GM19099 (cell line): ENCODE measurements at regions not wholly inside any gene's neighbourhood (a gene's known extent, or its start where the extent isn't known, plus 50 kb on each side); places are given as distances from the start of the nearest gene placed in this dataset.

Source experiments
- POLR2A ChIP-seq: IDR thresholded peaks from 3 replicates; pipeline ENCODE4 v1.6.1; 2011; ENCODE audit warnings: low read depth; ENCODE audit not compliant: insufficient read length; ENCODE audit errors: extremely low read depth

DNA sequence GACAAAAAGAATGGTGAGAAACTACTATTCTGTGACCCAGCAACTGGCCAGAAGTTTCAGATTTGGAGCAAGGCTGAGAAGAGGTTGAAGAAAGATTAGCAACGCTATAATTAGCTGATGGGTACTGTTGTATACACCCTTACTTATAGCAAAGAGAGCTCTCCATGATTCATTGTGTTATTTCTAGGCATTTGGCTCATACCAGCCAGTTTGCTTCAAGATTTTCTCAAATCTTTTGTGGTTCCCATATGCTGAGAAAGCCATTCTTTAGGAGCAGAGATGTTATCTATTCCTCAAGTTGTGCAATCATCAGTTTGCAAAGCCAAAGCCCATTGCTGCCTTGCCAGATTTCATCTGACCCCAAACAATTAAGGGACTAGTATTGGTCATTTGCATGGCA, 179.4 kb downstream of the ETS1 start:
- no peak for TF ChIP-seq POLR2A

GRCh38 chr11:128405714-128406662, 181.4 kb downstream of the ETS1 start:
- no peak for TF ChIP-seq POLR2A

DNA sequence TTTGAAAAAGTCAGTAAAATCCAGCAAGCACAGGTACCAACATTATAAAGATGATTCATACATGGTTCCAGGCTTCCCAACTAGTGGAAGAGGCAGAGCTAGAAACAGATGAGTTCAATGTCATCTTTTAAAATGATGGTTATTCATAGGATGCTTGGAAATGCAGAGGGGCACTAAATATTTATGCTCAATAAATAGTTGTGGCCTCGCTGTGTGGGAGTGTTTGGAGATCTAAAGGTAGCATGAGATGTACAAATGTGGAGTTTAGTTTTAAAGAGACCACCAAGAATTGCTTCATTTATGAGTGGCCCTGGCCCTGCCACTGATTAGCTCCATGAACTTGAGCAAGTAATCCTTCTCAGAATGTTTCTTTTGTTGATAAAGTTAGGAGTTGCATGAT, 182.2 kb downstream of the ETS1 start:
- TF ChIP-seq POLR2A, result no peak

GRCh38 chr11:128404437-128404836, 182.9 kb downstream of the ETS1 start:
- no peak for TF ChIP-seq POLR2A

DNA sequence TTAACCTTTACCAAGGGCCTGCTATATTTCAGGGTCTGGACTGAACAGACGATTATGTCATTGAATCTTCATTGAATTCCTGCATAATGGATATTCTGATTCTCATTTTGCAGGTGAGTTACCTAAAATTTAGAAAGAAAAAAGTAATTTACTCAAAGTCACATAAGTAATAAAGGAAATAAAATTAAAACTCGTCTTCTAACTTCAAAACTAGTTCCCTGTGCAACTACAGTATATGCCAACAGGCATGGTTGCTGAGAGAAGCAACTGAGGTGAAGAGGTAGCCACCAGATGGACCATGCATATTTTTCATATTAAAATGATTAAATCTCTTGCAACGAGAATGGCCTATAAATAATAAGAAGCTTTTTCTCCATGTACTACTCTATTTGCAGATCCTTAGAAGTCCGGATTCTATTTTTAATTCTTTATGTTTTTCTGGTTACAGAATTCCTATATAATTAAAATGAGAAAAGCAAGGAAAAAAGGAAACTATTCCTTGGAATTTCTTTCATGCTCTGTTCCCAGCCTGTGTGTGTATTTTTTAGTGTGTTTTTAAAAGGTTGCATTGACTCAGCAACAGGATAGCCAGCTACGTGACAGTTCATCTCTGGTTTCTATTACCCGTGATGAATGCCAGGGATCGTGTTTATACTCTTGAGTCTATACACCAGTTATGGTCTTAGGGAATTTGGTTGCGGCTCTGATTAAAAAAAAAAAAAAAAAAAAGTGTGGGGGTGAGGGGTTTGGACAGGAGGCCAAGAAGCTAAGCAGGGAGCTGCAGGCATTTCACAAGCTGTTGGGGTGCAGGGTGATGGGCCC, 186.8 kb downstream of the ETS1 start:
- no peak for TF ChIP-seq POLR2A

GRCh38 chr11:128399251-128400121, 187.9 kb downstream of the ETS1 start:
- TF ChIP-seq POLR2A, result no peak

DNA sequence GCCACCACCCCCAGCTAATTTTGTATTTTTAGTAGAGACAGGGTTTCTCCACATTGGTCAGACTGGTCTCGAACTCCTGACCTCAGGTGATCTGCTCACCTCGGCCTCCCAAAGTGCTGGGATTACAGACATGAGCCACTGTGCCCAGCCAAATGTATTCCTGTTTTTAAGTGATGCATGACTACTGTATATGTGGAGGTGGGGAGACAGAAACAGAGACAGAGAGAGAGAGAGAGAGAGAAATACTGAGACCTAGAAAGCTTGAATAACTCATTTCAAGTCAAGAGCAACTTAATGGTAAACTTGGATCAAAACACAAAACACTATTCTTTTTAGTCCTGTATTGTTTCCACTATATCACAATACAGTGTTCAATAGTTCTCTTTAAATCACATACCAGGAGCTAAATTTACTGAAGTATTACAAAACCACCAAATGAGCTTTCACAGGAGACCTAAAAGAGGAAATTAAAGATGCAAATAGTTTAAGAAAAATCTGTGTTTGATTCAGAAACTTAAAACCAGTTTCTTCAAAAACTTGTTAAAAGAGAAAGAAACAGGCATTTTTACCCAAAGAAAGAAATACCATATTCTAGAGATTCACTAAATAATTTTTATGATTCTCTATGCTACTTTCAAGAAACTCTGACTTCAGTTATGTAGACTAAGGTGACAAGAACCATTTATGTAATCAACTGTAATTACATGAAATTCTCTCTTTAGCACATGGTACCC, 188.7 kb downstream of the ETS1 start:
- TF ChIP-seq POLR2A, result no peak

GRCh38 chr11:128397362-128397761, 190.0 kb downstream of the ETS1 start:
- no peak for TF ChIP-seq POLR2A

GRCh38 chr11:128394431-128395089, 192.8 kb downstream of the ETS1 start:
- no peak for TF ChIP-seq POLR2A

- no peak for TF ChIP-seq POLR2A
These were observed 195.1 kb downstream of the ETS1 start for GRCh38 chr11:128392259-128392658.

DNA sequence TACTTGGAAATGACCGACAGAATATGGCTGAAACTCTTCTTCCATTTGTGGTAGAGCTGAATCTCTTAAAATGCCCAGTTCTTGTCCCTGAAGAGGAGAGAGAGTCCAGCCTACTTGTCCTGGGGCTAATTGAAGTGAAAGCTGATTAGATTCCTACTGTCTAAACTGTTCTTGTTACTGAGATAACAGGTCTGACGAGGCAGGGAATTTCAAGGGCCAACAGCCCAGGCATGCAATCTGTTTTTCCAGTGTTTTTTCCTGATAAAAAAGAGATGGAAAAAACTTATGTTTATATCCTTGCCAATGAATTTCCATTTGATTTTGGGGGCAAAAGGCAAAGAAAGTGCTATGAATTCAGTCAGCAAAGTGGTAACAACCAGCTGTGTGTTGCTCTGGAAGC, 195.5 kb downstream of the ETS1 start:
- no peak for TF ChIP-seq POLR2A

- TF ChIP-seq POLR2A, result no peak
These were observed 197.1 kb downstream of the ETS1 start for GRCh38 chr11:128390246-128390645.

DNA sequence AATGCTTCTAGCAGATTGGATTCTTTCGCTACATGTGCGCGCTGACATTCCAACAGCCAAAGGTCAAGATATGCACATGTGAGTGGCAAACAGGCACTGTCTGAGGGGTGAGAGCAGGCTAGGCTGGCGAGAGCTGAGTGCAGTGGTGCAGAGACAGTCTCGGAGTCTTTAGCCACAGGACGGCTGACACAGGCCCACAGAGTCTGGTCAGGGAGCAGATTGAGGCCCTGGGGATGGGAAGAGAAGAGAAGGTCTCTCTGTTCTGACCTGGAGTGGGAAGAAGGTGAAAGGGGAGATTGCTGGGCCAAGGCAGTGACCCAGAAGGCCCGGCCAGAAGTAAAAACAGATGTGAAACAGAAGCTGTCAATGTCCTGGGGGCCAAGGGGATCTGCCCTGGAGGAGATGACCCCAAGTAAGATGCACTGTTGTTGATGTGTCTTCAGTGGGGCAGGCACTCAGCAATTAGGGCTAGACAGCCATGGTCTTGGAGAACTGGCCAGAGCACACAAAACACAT, 197.8 kb downstream of the ETS1 start:
- TF ChIP-seq POLR2A, result no peak

GRCh38 chr11:128388206-128388815, 199.0 kb downstream of the ETS1 start:
- no peak for TF ChIP-seq POLR2A
